HPDE6-E6E7 (cell line): ENCODE measurements at regions not wholly inside any gene's neighbourhood (a gene's known extent, or its start where the extent isn't known, plus 50 kb on each side); places are given as distances from the start of the nearest gene placed in this dataset.

Experiments
- DNase-seq: peaks from one replicate; pipeline ENCODE4 v3.0.0; 2011; ENCODE audit warnings: missing footprints; ENCODE audit errors: extremely low spot score

GRCh38 chr15:56868170-56868569, 50.3 kb upstream of the TCF12 start:
- no peak for DNase-seq

DNA sequence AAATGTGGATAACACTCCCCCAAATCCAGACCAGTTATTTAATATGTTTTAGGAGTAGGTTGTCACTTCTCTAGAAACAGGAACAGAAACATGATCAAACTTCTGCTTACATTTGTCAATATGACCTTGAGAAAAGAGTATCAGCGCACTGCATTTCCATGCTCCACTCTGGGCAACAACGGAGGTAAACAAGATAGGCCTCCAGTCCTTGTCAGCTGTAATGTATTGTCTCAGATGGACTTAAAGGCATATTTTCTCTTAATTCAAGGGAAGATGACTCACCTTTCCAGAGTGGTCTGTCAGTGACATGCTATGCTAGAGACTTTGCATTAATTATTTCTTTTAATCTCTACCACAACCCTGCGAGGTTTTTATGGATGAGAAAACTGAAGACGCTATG, 51.6 kb upstream of the TCF12 start:
- DNase-seq = no peak

DNA sequence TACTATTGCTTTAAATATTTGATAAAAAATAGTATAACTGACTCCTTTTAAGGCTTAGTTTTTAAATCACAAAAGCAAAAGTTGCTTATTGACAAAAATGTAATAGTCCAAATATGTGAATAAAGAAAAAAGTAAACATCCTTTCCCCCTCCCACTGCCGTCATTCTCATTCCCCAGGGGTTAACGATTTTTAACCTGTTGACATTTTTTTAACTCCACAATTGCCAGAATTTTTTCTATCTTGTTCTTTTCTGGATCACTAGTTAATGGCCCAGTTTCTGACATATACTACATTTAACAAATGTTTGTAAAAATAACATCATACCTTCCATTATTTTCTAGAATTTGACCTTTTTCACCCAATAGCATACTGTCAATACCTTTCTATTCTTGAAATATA, 60.6 kb upstream of the TCF12 start:
- DNase-seq = no peak

- DNase-seq = no peak
These were observed 61.5 kb upstream of the TCF12 start for GRCh38 chr15:56856934-56857333.

DNA sequence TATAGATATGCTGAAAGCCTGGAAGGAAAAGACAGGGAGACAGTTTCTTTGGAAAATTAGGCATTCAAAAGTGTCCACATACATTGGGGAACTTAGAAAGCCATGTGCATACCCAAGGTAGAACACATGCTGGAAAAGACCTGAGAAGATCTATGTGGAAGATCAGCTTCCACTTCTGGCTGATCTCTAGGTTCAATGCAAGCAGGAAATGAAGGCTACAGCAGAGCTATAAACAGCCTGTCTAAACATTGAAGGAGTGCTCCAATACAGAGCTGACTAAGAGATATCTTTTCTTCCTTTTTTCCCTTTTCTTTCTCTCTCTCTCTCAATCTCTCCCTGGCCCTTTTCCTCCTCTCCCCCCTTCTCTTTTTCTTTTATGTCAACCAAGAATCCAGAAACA, 73.6 kb upstream of the TCF12 start:
- DNase-seq = no peak

- no peak for DNase-seq
These were observed 74.0 kb upstream of the TCF12 start for GRCh38 chr15:56844471-56844870.

GRCh38 chr15:56839641-56840040, 78.8 kb upstream of the TCF12 start:
- DNase-seq = no peak

GRCh38 chr15:56839099-56839498, 79.3 kb upstream of the TCF12 start:
- no peak for DNase-seq

DNA sequence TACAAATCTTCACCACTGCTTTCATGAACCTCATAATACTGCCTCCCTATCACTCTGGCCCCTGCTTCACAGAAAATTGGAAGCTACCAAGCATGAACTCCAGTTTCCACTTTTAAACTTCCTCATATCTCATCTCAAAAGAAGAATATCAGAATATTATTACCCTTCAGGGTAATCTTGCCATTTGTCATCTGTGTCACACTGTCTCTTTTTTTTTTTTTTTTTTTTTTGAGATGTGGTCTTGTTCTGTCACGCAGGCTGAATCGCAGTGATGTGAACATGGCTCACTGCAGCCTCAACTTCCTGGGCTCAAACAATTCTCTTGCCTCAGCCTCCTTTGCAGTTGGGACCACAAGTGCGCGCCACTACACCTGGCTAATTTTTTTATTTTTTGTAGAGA, 80.4 kb upstream of the TCF12 start:
- no peak for DNase-seq

- no peak for DNase-seq
These were observed 81.2 kb upstream of the TCF12 start for GRCh38 chr15:56837273-56837672.

DNA sequence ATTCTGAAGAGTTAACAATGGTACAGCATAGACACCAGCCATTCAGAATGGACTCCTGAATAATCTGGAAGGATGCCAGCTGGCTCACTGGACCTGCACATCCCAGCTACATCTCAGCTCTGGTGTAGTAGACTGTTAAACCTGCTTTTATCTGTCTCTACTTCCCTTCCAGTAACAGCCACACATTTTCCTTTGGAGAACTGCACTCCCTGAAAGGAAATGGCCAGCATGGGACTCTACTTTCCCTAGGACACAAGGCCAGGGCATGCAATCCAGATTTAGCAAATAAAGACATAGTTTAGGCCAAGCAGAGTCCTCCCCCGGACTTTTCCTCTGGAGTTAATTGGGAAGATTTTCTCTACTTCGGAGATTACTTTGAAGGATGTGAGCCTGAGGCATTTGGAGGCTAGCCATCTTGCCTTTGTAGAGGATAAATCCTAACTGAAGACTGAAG, 82.7 kb upstream of the TCF12 start:
- DNase-seq = no peak

- DNase-seq = no peak
These were observed 86.3 kb upstream of the TCF12 start for GRCh38 chr15:56832125-56832524.

GRCh38 chr15:56831467-56832005, 86.9 kb upstream of the TCF12 start:
- no peak for DNase-seq

DNA sequence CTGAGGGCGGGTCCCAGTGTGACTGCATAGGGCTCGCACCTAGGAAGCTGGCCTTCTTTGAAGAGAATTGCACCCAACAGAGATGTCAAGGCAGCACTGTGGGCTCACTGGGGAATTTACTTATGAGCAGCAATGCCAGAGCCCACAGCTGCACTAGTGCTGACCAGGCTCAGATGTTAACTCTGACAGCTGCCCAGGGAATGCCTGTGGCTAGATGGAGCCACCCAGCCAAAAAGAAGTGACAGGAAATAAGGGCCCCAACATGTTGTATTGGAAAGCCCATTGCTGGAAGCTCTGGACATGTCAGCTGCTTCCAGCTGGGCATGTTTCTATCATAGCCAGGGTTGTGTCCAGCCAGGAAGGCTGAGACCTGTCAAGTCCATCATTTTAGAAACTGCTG, 90.9 kb upstream of the ZNF280D start:
- DNase-seq = no peak

DNA sequence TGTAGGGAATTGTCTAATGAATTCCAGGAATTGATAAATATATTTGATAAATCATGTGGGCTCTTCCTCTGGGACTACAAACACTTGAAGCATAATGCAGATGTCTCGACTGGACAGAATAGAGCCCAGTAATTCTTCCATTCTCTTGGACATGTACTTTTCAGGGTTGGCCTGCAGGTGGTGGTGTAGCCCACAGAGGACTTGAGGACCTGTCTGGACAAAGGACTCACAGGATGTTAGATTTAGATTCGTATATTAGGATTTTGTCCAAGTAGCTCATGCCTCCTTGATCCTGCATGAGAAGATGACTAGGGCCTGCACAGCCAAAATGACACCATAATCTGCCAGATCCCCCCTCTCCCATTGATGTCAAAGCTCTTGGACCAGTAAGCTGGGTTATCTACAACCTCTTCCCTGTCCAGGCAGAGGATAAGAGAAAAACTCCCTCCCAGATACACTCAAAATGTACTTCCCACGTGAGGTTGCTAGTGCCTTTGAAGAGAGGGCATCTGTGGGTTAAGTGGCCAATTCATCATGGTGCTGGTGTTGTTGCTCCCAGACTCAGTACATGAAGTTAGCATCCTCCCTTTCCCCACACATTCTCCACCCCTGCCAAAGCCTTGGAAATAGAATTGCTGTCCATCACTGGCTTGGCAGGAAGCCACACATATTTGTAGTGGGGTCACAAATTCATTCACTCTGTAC, 88.6 kb upstream of the ZNF280D start:
- peak; percentile 61 for DNase-seq

GRCh38 chr15:56820333-56820732, 87.0 kb upstream of the ZNF280D start:
- no peak for DNase-seq

- no peak for DNase-seq
These were observed 84.2 kb upstream of the ZNF280D start for GRCh38 chr15:56817321-56818080.

- no peak for DNase-seq
These were observed 83.5 kb upstream of the ZNF280D start for GRCh38 chr15:56816781-56817180.

- DNase-seq = no peak
These were observed 81.9 kb upstream of the ZNF280D start for GRCh38 chr15:56815247-56815646.

DNA sequence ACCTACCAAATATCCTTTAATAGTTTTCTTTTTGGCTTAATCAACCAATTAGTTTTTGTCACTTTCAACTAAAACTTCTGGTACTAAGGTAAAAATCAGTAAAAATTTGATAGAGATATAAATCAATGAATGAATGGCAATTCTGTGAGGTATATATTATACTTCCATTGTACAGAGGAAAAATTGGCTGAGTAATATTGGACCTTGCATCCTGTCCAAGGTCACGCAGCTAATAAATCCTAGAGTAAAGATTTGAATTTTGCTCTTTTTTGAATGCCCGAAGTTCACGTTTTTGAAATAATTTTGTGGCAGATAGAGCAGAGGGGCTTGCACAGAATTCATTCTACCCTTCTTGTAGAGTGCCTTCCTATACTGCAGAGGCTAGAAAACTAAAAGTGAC, 81.1 kb upstream of the ZNF280D start:
- no peak for DNase-seq

DNA sequence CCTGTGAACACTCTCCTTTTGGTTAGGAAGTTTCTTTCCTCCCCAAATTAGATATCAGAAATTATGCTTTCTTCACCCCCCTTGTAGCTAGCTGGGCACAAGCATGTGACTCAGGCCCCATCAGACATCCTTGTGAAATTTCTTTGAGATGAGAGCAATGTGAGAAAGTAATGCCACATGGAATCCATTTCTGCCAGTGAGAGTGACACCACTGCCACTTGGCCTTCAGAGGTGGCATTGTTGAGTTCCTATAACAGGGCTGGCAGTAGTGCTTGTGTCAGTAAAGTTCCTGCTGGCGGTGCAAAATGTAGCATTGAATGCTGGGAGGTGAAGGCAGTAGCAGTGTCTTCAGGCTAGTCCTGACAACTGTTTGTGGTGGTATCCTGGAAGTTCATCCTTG, 80.7 kb upstream of the ZNF280D start:
- DNase-seq = no peak

- no peak for DNase-seq
These were observed 79.7 kb upstream of the ZNF280D start for GRCh38 chr15:56812961-56813360.

DNA sequence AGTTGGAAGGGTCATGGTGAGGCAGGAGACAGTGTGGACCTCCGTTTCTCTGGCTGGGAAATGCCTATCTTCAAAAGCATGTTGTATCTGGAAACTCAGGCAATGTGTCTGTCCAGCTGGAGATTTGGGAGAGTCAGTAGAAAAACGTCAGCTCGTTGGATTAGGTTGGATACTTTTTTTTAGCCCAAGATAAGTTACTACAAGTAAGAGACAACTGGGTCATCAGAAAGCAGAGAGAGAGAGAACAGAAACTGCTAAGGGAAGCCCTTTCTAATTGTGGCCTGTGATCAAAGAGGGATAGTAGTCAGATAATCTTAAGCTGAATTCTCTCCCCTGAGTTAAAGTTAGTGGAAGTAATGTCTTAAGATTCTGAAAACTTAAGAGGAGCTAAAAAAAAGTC, 78.9 kb upstream of the ZNF280D start:
- no peak for DNase-seq
